Thyroid gland (tissue), 4 donors: ENCODE measurements at regions not wholly inside any gene's neighbourhood (a gene's known extent, or its start where the extent isn't known, plus 50 kb on each side); places are given as distances from the start of the nearest gene placed in this dataset.

ENCODE experiments used
- POLR2A ChIP-seq, 2 donors: fragments of 450-650 bp; IDR thresholded peaks; one replicate each; pipeline ENCODE4 v1.6.1; 2017; ENCODE audit warnings: antibody characterized with exemption in 2 of 2, mild to moderate bottlenecking in 2 of 2, moderate library complexity in 1 of 2
- TF ChIP-seq, protein P1 (sequence below), 6 experiments: fragments of 200-600 bp in 3 of 6; fragments of 450-650 bp in 3 of 6; sonication (generic) in 3 of 6; IDR thresholded peaks; one replicate each; pipeline ENCODE4 v1.5.1; 2016 to 2019; ENCODE audit warnings: antibody characterized with exemption in 6 of 6, mild to moderate bottlenecking in 2 of 6, inconsistent platforms in 1 of 6, moderate library complexity in 1 of 6

DNA sequence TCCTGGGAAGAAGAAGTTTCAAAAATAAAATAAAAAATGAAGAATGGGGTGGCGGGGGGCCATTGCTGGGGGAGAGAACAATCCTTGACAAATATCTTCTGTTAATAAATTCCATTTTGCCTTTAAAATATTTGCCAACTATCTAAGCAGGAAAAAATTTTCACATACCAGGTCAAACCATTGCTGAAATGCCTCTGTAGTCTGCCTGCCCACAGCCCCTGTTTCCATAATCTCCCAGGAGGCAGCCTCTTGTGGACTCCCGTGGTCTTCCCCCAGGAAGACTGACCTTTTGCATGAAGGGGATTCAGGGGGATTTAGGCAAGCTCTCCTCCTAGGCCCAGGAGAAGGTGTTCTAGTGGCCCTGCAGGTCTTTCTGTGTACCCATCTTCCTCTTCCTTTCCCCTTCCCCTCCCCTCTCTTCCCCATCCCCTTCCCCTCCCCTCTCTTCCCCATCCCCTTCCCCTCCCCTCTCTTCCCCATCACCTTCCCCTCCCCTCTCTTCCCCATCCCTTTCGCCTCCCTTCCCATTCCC is 61.0 kb downstream of the RPL37A start:
- TF ChIP-seq, protein P1, sequence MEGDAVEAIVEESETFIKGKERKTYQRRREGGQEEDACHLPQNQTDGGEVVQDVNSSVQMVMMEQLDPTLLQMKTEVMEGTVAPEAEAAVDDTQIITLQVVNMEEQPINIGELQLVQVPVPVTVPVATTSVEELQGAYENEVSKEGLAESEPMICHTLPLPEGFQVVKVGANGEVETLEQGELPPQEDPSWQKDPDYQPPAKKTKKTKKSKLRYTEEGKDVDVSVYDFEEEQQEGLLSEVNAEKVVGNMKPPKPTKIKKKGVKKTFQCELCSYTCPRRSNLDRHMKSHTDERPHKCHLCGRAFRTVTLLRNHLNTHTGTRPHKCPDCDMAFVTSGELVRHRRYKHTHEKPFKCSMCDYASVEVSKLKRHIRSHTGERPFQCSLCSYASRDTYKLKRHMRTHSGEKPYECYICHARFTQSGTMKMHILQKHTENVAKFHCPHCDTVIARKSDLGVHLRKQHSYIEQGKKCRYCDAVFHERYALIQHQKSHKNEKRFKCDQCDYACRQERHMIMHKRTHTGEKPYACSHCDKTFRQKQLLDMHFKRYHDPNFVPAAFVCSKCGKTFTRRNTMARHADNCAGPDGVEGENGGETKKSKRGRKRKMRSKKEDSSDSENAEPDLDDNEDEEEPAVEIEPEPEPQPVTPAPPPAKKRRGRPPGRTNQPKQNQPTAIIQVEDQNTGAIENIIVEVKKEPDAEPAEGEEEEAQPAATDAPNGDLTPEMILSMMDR (IDR thresholded peaks at IDR 0.05), result no peak
- TF ChIP-seq POLR2A (IDR thresholded peaks at IDR 0.05), result no peak
